Inferior parietal cortex (tissue), 1 donor: ENCODE measurements at regions not wholly inside any gene's neighbourhood (a gene's known extent, or its start where the extent isn't known, plus 50 kb on each side); places are given as distances from the start of the nearest gene placed in this dataset.
"Not testable (repeated sequence)": the region's sequence is repeated elsewhere in the genome, so short reads cannot be mapped to it uniquely, and the experiment has no call there.

Experiments used
- DNase-seq: peaks from one replicate; pipeline ENCODE4 v3.0.0-alpha.2; 2016; ENCODE audit errors: extremely low spot score

DNA sequence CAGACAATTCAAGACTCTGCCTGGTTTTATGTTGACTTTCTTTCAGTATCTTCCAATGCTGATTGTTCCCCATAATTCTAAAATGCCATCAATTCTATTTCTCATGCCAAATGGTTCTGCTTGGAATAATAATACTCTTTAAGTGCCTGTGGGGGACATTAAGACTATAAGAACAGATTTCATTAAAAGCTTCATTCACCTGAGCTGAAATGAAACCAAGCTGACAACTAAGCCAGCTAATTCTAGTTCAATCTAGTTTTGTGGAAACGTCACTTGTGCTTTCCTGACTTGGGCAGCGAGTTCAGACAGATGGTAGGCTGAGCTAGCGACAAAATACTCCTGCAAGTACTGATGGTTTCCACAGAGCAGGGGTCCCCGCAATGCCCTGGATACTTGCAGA is 491.1 kb upstream of the RAB6C start:
- no peak for DNase-seq

DNA sequence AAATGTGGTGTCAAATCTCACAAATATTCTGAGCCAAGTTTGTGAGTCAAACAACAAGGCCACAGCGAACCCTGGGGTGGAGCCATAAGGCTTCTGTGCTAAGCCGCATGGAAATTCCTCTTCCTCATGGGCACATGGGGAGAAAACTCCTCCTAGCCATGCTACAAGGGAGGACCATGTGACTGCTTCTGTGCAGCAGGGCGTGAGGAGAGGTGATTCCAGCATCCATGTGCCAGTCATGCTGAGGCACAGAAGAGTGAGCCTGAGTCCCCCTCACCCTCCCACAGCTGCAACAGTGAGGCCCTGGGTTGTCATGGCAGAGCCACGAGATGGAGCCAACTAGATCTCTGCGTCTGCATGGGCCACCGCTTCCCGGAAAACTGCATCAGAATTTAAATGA is 488.8 kb upstream of the RAB6C start:
- no peak for DNase-seq

DNA sequence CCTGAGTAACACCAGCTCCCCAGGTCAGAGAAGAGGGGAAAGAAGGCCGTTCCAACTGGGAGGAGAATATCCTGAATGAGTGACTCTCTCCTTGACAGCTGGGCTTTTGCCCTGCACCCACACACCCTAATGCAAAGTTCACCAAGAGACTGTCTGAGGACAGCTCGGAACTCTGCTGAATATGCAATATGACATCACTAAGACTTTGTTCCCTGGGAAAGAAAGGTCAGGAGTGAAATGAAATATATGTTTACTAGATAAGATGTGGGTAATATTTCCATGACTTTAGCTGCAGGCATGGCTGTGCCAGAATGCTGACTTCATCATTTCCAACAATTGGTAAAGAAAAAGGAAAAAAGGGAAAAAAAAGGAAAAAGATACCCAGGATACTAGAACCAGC is 488.2 kb upstream of the RAB6C start:
- no peak for DNase-seq

GRCh38 chr2:129492548-129492947 is 486.9 kb upstream of the RAB6C start:
- DNase-seq = no peak

GRCh38 chr2:129499747-129500146 is 479.7 kb upstream of the RAB6C start:
- DNase-seq = no peak

DNA sequence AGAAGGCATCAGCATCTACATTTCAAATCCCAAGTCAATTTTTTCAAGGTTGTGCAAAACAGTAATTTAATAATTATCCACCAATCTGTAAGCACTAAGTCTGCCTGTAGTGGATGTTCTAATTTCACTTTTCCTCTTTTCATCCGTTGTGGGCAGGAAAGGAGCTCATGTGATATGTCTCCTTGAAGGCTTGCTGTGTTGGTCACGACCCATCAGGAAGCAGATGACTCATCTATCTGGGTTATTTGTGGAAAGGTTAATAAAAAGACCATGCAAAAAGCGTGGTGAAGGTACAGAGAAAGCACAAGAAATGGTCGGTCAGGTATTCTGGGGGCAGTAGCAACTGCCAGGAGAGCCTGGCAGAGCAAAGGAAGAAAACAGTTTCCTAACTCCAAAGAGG is 476.7 kb upstream of the RAB6C start:
- DNase-seq = no peak

DNA sequence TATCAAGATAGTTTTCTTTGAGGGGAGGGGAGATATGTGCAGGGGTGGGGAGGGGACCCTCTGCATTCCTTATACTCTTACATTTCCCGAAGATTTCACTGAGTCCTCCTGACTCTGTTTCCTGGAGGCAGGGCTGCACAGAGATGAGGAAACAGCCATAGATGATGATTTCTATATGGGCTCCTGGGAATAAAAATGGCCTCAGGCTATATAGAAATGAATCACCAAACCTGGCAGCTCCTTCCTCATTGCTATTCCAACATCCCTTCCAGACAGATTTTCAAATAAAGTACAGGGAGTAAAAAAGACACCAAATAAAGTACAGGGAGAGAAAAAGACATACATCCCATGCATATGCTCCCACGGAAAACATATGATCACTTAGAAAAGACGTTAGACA is 474.8 kb upstream of the RAB6C start:
- no peak for DNase-seq

- no peak for DNase-seq
These were observed 460.5 kb upstream of the RAB6C start for GRCh38 chr2:129518937-129519336.

- DNase-seq = not testable (repeated sequence)
These were observed 447.3 kb upstream of the RAB6C start for GRCh38 chr2:129532158-129532557.

DNA sequence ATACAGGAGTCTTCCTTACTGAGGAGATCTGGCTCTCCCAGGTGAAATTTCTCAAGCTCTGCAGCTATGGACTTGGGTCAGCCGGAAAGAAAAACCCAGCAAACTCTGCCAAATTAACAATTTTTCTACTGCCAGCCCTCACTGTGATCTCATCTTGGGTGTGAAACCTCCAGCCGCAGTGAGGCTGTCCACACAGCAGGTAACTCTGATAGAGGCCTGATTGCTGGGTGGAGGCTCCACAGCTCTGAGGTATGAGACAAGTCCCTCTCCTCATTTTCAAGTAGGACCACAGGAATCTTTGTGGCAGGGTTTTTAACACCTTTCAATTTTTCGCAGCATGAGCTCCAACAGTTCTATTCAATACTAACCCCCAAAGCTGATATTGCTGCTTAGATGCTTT is 430.6 kb upstream of the RAB6C start:
- no peak for DNase-seq

GRCh38 chr2:129550536-129550935 is 428.9 kb upstream of the RAB6C start:
- no peak for DNase-seq

- DNase-seq = no peak
These were observed 425.1 kb upstream of the RAB6C start for GRCh38 chr2:129554373-129554772.

GRCh38 chr2:129559101-129559500 is 420.4 kb upstream of the RAB6C start:
- DNase-seq = no peak

DNA sequence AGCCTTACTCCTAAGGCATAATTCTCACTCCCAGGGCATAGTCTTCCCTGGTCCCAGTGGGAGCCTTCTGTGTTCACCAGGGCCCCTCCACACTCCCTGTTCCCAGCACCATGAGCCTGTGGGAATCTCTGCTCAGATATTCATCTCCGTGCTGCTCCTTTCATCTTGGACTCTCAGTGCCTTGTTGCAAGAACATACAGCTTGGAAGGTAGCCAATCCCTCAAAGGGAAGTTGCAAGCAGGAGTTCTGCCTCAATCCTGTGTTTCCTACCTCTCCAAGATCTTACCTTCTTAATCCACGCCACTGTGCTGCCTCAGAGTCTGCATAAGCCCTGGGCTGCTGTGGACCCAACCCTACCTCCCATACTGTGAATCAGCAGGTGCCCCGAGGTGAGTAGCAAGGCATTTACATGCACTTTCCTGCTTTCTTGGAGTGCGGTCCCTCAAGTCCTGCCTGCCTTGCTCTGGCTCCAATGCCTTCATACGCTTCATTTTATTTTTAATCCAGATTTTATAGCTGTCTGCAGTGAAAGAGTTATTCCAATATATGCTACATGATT is 413.8 kb upstream of the RAB6C start:
- DNase-seq = no peak

DNA sequence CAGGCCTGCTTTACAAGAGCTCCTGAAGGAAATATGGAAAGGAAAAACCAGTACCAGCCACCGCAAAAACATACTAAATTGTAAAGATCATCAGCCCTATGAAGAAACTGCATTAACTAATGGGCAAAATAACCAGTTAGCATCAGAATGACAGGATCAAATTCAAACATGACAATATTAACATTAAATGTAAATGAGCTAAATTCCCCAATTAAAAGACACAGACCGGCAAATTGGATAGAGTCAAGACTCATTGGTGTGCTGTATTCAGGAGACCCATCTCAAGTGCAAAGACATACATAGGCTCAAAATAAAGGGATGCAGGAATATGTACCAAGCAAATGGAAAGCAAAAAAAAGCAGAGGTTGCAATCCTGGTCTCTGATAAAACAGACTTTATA is 408.7 kb upstream of the RAB6C start:
- DNase-seq = not testable (repeated sequence)

DNA sequence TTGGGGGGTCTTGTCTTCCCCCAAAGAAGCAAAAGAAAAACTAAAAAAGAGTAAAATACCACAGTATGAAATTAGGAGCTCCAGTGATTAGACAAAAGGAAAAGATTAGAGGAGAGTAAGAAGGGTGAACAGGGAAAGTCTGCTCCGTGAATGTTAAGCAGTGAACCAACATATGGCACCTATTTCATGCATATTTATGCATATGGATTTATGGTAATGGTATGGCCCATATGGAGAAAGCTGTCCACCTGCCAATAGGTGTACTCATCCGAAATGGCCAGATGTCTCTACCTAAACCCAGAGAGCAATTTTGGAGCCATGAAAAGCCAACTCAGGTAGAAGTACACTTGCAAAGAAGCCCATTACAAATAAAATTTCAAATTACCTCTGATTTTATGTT is 404.0 kb upstream of the RAB6C start:
- DNase-seq = no peak

- no peak for DNase-seq
These were observed 403.6 kb upstream of the RAB6C start for GRCh38 chr2:129575880-129576279.

- no peak for DNase-seq
These were observed 399.5 kb upstream of the RAB6C start for GRCh38 chr2:129580001-129580400.

- DNase-seq = no peak
These were observed 393.7 kb upstream of the RAB6C start for GRCh38 chr2:129585760-129586159.

DNA sequence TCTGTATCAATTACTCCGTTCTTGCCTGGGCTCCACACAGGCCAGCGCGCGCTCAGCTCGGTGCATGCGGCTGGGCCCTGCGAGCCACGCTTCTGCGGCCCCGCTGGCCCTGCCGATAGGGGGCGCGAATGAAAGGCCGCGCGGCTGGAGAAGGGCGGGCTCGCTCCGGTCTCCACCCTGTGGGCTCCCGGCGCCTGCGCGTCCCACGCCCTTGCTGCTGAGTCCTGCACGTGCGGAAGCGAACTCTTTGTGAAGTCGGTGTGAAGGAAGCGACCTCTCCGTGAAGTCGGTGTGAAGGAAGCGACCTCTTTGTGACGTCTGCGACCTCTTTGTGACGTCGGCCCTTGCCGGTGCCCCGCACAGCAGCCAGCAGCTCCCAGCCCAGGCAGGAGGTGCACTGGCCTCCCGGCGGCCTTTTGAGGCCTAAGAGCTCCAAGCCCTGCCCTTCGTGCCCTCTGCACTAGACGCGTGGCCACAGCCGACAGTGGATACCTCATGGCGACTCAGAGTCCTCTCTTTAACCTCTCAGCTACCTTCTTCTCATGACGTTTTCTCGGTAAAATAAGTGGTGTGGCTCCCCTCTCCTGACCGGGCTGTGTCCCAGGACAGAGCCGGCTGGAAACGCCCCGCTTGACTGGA is 391.9 kb upstream of the RAB6C start:
- DNase-seq = no peak

- no peak for DNase-seq
These were observed 374.9 kb upstream of the RAB6C start for GRCh38 chr2:129604560-129604959.

GRCh38 chr2:129605646-129606045 is 373.8 kb upstream of the RAB6C start:
- DNase-seq = no peak

- DNase-seq = peak; percentile 4
These were observed 372.8 kb upstream of the RAB6C start for GRCh38 chr2:129606496-129607270.
